HG02642 (cell line): ENCODE measurements at regions not wholly inside any gene's neighbourhood (a gene's known extent, or its start where the extent isn't known, plus 50 kb on each side); places are given as distances from the start of the nearest gene placed in this dataset.

ENCODE experiments used
- ATAC-seq: cut with Tn5 transposase; IDR thresholded peaks from one replicate; pipeline ENCODE4 v1.9.1; 2021; ENCODE audit warnings: mild to moderate bottlenecking; ENCODE audit not compliant: unreplicated experiment, poor library complexity

- no peak for ATAC-seq
Measured at GRCh38 chr2:15846626-15847025, 93.7 kb upstream of the MYCN start.

DNA sequence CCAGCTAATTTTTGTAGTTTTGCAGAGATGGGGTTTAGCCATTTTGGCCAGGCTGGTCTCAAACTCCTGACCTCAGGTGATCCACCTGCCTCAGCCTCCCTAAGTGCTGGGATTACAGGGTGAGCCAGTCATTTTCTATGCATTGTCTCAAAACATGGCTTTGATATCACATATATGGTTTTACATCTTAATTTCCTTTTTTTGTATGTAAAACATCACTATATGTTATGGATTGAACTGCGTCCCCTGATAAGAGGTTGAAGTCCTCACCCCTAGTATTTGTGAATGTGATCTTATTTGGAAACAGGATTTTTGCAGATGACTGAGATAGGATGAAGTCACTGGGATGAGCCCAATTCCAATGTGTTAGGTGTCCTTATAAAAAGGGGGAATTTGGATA is 89.8 kb upstream of the MYCN start:
- ATAC-seq = no peak

DNA sequence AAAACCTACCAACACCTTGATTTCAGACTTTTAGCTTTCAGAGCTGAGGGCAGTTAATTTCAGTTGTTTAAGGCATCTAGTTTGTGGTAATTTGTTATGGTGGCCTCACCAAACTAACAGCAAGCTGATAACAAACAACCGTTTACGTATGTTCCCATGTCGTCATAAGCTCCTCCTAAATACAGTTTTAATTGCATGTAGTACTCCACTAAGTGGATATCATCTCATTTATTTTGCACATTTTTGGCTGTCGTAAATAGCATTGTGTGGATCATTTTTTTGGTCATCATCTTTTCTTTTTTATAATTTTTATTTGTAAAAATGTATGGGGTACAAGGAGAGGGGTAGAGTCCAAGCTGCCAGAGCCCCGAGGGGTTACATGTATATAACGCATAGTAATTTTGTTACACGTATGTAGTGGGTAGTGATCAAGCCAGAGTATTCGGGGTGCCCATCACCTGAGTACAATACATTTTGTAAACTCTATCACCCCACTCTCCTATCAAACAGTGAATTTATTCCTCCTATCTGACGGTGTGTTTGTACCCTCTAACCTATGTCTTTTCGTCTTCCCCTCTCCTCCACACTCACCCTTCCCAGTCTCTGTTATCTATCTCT is 89.2 kb upstream of the MYCN start:
- ATAC-seq = no peak

GRCh38 chr2:15852811-15853210 is 87.5 kb upstream of the MYCN start:
- no peak for ATAC-seq

- no peak for ATAC-seq
Measured at GRCh38 chr2:15853903-15854302, 86.4 kb upstream of the MYCN start.

DNA sequence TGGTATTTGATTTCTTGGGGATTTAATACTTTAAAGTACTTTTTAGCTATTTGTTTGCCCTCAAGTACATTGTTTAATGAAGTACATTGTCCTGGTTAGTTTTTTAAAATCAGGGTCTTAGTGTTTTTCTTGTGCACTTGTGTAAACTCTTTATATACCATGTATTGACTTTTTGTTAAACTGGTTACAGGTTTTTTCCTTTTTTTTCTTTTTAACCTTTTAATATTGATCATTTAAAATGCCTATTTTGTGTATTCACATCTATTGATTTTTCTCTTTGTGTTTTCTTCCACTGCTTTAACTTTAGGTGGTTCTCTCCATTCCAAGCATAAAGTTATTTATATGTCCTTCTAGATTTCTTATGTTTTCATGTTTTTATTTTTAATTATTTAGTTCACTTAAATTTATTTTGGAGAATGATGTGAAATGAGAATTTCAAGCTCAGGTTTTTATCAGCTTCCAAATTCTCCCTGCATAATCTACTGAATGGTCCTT is 84.5 kb upstream of the MYCN start:
- ATAC-seq = no peak

DNA sequence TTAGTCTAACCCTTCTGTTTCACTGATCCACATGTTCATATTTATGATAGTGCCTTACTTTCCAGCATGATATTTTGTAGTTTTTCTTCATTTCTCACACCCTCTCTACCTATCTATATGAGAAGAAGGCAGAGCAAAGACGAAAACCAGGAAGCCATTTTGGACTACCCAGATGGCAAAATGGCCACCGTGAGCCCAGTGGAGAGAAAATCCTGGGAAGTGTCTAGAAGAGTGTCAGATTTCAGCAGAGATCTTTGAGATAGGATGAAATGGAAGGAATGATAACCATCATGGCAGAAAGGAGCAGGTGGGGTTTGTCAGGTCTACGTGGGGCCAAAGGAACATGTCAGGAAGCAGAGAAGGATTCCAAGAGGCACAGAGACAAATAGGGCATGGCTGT is 84.0 kb upstream of the MYCN start:
- no peak for ATAC-seq

- ATAC-seq = no peak
Measured at GRCh38 chr2:15858466-15858865, 81.9 kb upstream of the MYCN start.

DNA sequence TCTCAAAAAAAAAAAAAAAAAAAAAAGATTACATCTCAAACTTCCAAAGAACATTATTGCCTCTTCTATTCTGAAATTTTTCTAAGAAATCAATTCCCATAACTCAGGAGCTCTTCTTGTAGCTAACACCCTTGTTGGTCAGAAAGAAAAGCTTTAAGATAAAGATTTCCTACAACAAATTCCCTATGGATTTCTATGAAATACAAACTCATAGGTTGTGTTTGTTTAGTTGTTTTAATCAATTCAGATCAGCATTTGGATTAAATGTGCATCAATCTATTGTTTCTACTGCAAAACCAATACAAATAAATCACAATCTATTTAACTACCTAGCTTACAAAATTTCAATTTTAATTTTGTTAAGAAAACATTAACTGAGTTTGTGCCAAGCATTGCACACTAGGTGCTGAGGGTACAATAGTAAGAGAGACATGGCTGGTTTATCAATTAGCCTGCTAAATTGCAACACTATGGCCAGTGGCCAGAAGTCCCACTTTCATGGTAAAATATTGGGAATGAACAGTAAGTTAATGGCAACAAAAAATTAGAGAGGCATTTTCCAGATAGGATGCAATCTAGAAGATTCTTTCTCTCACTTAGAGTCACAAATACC is 80.2 kb upstream of the MYCN start:
- no peak for ATAC-seq

DNA sequence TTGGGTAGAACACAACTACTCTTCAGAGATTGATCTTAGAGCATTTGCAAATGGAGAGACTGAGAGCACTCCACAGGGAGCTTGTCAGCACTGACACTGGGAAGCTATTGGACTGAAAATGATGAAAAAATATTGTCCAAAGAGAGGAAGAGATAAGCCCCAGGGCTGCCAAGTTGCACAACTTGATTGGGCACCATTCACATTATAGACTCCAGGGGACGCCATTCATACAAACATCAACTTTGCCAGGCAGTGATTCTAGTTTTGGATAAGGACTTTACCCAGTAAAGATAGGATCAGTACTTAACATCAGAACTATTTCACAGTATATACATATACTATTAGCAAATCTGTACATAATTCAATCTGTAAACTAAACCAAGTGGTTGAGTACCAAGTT is 79.6 kb upstream of the MYCN start:
- no peak for ATAC-seq

DNA sequence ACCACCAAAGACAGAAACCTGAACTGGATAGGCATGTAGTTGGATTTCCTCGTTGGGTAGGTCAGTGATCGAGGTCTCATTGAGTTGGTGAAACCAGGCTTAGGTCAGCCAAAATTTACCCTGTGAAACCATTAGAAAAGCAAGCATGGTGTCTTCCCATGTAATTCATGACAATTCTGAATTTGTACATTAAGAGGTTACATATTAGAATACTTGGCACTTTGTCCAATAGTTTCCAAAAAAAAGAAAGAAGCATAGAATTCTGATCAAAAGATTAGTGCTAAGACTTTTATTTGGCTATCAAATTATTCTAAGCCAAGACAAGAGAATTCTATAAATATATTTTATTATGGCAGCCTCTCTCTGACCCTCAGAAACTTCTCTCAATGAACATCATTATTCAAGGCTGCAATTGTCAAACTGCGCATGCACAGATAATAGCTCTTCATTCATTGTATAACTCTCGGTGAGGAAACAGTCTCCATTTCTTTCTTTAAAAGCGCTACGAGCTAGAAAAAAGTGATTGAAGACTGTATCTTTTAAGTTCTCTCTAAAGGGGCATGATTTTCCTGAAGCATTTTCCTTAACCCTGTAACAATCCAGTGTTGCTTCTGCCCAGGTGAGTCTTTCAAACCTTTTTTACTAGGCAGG is 79.1 kb upstream of the MYCN start:
- no peak for ATAC-seq

- no peak for ATAC-seq
Measured at GRCh38 chr2:15861898-15862297, 78.5 kb upstream of the MYCN start.

DNA sequence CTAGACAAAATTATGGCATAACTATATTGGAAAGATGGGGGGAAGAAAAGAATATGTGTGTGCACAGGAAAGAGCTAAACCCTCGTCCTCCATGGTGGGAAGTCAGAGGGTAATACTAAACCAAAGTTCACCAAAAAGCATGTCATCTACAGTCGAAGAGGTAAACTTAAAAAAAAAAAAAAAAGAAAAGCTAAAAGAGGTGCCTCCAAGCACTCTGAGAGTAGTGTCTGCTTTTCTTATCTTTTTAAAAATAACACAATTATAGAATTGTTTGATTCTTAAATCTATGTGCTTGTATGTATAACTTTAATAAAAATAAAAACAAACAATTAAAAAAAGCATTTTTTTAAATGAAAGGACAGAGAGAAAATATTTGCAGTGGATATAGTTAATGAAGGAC is 77.3 kb upstream of the MYCN start:
- ATAC-seq = no peak

GRCh38 chr2:15863494-15864175 is 76.7 kb upstream of the MYCN start:
- no peak for ATAC-seq

GRCh38 chr2:15864176-15864769 is 76.1 kb upstream of the MYCN start:
- ATAC-seq = no peak

DNA sequence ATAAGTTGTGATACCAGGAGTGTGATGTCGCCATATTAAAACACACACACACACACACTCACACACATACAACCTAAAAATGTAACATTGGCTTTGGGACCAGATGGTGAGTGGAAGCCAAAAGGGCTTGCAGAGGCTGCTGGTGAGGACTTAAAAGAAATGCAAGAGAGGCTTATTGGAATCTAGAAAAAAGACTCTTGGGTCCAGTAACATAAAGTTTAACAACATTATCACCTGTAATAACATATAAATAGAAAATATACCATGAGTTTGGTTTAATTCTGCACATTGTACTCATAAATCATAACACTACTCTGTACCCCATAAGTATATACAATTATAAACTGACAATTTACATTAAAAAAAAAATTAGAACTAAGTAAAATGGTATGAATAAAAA is 74.4 kb upstream of the MYCN start:
- ATAC-seq = no peak

DNA sequence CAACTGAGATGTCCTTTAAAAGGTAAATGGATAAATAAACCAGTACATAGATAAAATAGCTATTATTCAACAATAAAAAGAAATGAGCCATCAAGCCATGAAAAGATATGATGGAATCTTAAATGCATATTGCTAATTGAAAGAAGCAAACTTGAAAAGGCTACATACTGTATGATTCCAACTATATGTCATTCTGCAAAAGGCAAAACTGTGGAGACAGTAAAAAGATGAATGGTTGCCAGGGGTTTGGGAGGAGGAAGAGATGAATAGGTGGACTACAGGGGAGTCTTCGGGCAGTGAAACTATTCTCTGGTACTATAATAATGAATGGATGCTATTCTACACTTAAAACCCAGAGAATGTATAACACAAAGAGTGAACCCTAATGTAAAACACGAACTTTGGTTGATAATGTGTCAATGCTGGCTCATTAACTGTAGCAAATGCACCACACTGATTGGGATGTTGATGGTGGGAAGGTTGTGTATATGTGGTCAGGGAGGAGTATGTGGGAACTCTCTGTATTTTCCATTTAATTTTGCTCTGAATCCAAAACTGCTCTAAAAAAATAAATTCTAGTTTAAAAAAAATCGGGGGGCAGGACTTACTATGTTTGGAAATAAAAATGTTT is 73.7 kb upstream of the MYCN start:
- no peak for ATAC-seq

DNA sequence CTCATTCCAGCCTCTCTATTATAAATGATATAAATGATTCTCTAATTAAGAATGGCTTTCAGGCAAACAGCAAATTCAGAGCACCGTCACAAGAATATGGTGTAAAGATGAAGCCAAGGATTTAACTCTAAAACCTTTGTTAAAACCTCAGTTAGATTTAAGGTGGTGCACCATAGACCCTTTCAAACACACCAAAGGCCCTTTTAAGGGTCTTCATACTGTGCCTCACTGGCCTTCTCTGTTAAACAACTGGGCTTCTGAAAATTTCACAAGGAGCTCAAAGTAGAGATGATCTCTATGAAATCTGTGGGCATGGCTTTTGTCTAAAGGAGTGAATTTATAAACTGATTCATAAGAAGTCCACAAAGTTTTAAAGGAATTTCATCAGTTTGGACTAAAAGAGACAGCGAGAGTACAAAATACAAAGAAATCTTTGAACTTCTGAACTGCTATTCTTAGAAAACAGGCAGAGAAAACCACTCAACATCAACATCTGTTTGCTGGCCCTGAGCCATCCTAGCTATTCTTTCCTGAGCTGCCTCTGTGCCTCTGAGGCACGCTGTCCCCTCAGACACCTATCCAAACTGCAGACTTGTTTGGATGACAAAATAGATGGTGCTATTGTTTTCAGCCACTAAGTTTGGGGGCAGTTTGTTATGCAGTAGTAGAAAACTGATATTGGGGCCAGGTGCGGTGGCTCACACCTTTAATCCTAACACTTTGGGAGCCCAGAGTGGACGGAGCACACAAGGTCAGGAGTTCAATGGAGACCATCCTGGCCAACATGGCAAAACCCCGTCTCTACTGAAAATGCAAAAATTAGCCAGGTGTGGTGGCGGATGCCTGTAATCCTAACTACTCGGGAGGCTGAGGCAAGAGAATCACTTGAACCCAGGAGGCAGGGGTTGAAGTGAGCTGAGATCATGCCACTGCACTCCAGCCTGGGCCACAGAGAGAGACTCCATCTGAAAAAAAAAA is 72.9 kb upstream of the MYCN start:
- no peak for ATAC-seq

DNA sequence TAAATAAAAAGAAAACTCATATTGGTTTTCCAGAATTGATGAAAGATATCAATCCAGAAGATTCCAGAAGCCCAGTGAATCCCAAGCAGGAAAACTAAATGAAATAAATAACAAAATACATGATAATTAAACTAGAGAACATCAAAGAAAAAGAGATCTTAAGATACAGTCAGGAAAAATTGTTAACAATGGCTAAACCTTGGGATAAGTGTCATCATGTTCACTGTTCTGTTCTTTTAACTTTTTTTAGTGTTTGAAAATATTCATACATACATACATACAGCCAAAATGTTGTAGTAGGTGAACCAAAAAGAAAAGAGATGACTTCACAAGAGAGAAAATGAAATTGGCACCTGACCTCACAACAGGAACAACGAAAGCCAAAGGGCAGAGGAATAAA is 72.2 kb upstream of the MYCN start:
- ATAC-seq = no peak
